Ascending aorta (tissue), 2 donors: ENCODE measurements at regions not wholly inside any gene's neighbourhood (a gene's known extent, or its start where the extent isn't known, plus 50 kb on each side); places are given as distances from the start of the nearest gene placed in this dataset.

Source experiments
- DNase-seq, 2 donors: peaks; one replicate each; pipeline ENCODE4 v3.0.0-alpha.2; 2019; ENCODE audit warnings: low spot score in 2 of 2
- H3K27ac ChIP-seq, 2 donors: fragments of 200-600 bp; sonication (generic); one replicate each; pipeline ENCODE4 v1.5.1; 2016 to 2017; ENCODE audit warnings: mild to moderate bottlenecking in 1 of 2
- H3K27me3 ChIP-seq: fragments of 200-600 bp; sonication (generic); one replicate; pipeline ENCODE4 v1.5.1; 2017
- H3K36me3 ChIP-seq, 2 donors: fragments of 200-600 bp; sonication (generic); one replicate each; pipeline ENCODE4 v1.5.1; 2016
- H3K4me1 ChIP-seq, 2 donors: fragments of 200-600 bp; sonication (generic); one replicate each; pipeline ENCODE4 v1.5.1; 2016 to 2017; ENCODE audit warnings: mild to moderate bottlenecking in 1 of 2
- H3K4me3 ChIP-seq, 2 donors: fragments of 200-600 bp; sonication (generic); one replicate each; pipeline ENCODE4 v1.5.1; 2016 to 2017; ENCODE audit warnings: mild to moderate bottlenecking in 1 of 2
- H3K9me3 ChIP-seq, 2 donors: fragments of 200-600 bp; sonication (generic); one replicate each; pipeline ENCODE4 v1.5.1; 2016
- CTCF ChIP-seq, 3 experiments: fragments of 200-600 bp in 2 of 3; fragments of 450-650 bp in 1 of 3; sonication (generic) in 2 of 3; IDR thresholded peaks; one replicate each; pipeline ENCODE4 v1.5.1; 2016 to 2019; ENCODE audit warnings: antibody characterized with exemption in 3 of 3, mild to moderate bottlenecking in 1 of 3, moderate library complexity in 1 of 3
- intact Hi-C: fragments of 100-400 bp; cut with DNase I; formaldehyde crosslinking; loops from one replicate; pipeline ENCODE4 v1.15.1; 2023

- TF ChIP-seq CTCF (IDR thresholded peaks at IDR 0.05) = no peak
- intact Hi-C loops = no loop called here
- DNase-seq = no peak
These were observed 284.2 kb downstream of the SMARCA2 start for GRCh38 chr9:2299156-2299842.

GRCh38 chr9:2299843-2300205 is 284.7 kb downstream of the SMARCA2 start:
- intact Hi-C loops = no loop called here
- Histone ChIP-seq H3K4me3 (no peak overlapping the region), H3K9me3 (no peaks in the 10 kb centered on the region), H3K27ac (no peak overlapping the region), H3K27me3 (no peaks in the 10 kb centered on the region), H3K4me1 (no peaks in the 10 kb centered on the region), H3K36me3 (no peaks in the 10 kb centered on the region)
- DNase-seq = no peak
- no peak for TF ChIP-seq CTCF (IDR thresholded peaks at IDR 0.05)

More at GRCh38 chr9:2299156-2299842, 284.2 kb downstream of the SMARCA2 start:
- Histone ChIP-seq H3K27ac (no peak overlapping the region), H3K27me3 (no peaks in the 10 kb centered on the region), H3K9me3 (no peaks in the 10 kb centered on the region), H3K36me3 (no peaks in the 10 kb centered on the region), H3K4me3 (no peak overlapping the region), H3K4me1 (no peaks in the 10 kb centered on the region)

GRCh38 chr9:2300325-2300724 is 285.2 kb downstream of the SMARCA2 start:
- no peak for DNase-seq
- no peaks in the 10 kb centered on the region for H3K36me3 ChIP-seq
- H3K27ac ChIP-seq = no peak overlapping the region
- H3K9me3 ChIP-seq = no peaks in the 10 kb centered on the region
- no peaks in the 10 kb centered on the region for H3K27me3 ChIP-seq
- intact Hi-C loops = no loop called here
- no peak for TF ChIP-seq CTCF (IDR thresholded peaks at IDR 0.05)
- no peaks in the 10 kb centered on the region for H3K4me1 ChIP-seq
- H3K4me3 ChIP-seq = no peak overlapping the region

- Histone ChIP-seq H3K9me3 (no peaks in the 10 kb centered on the region), H3K4me1 (no peaks in the 10 kb centered on the region), H3K36me3 (no peaks in the 10 kb centered on the region), H3K27me3 (no peaks in the 10 kb centered on the region), H3K27ac (no peak overlapping the region), H3K4me3 (no peak overlapping the region)
- no peak for TF ChIP-seq CTCF (IDR thresholded peaks at IDR 0.05)
- intact Hi-C loops = no loop called here
- no peak for DNase-seq
These were observed 287.5 kb downstream of the SMARCA2 start for GRCh38 chr9:2302606-2303005.

- Histone ChIP-seq H3K4me1 (no peaks in the 10 kb centered on the region), H3K27me3 (no peaks in the 10 kb centered on the region), H3K4me3 (no peak overlapping the region), H3K9me3 (no peaks in the 10 kb centered on the region), H3K36me3 (no peaks in the 10 kb centered on the region), H3K27ac (no peak overlapping the region)
- TF ChIP-seq CTCF (IDR thresholded peaks at IDR 0.05) = no peak
- no peak for DNase-seq
- intact Hi-C loops = no loop called here
These were observed 287.9 kb downstream of the SMARCA2 start for GRCh38 chr9:2303056-2303455.

GRCh38 chr9:2307480-2307879 is 292.3 kb downstream of the SMARCA2 start:
- TF ChIP-seq CTCF (IDR thresholded peaks at IDR 0.05) = no peak
- Histone ChIP-seq H3K9me3 (peaks cover 3 to 15% of the 10 kb centered on the region in 2 donors), H3K27me3 (no peaks in the 10 kb centered on the region), H3K4me1 (no peaks in the 10 kb centered on the region), H3K27ac (no peak overlapping the region), H3K36me3 (no peaks in the 10 kb centered on the region), H3K4me3 (no peak overlapping the region)
- DNase-seq = no peak
- intact Hi-C loops = no loop called here
